ENCODE measurements at regions not wholly inside any gene's neighbourhood (a gene's known extent, or its start where the extent isn't known, plus 50 kb on each side); places are given as distances from the start of the nearest gene placed in this dataset.

GRCh38 chr2:8422450-8422800 is 259.4 kb upstream of the ID2 start:
- no peak for TF ChIP-seq CTCF (IDR thresholded peaks at IDR 0.05)
- no peak for TF ChIP-seq POLR2A (IDR thresholded peaks at IDR 0.05)
